Activated T-cell treated with anti-CD3 and anti-CD28 coated beads, Interleukin-2, amount 50 U/mL, for 1 hour (primary cell): ENCODE measurements at regions not wholly inside any gene's neighbourhood (a gene's known extent, or its start where the extent isn't known, plus 50 kb on each side); places are given as distances from the start of the nearest gene placed in this dataset.
"Not testable (repeated sequence)": the region's sequence is repeated elsewhere in the genome, so short reads cannot be mapped to it uniquely, and the experiment has no call there.

Source experiments
- DNase-seq: peaks from one replicate; pipeline ENCODE4 v3.0.0-alpha.2; 2020

DNA sequence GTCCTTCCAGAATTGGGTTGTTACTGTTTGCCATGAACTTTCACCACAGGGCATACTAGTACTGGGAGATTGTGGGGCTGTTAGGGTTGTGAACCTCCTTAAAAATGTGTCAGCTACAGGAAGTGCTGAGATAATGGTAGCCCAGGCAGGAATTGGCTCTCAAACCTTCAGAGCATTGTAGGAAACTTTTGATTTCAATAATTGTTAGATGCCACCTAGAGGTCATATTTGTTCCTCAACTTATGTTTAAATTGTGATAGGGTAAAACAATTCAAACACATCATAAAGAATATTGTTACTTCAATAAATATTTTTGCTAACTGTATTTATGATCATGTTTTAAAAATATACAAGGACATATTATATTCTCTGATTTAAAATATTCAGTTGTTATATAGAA, 594.6 kb downstream of the ADCYAP1 start:
- DNase-seq = no peak

GRCh38 chr18:1503847-1504246, 599.2 kb downstream of the ADCYAP1 start:
- no peak for DNase-seq

DNA sequence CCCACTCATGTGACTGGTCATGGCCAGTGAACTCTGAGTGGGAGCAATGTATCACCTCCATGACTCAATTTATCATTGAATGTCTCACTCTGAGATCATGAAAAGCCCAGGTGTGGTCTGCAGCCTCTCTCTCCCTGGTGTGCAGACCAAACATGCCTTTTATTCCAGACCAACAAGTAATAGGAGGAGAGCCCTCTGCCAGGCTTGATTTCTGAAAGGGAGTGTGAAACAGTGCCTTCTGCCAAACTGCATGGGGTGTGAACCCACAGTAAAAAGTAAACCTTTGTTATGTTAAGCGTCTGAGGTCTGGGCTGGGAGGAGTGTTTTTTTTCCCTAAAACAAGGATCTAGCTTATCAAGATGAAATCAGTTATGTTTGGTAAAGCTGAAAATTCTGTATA, 601.2 kb downstream of the ADCYAP1 start:
- no peak for DNase-seq

GRCh38 chr18:1510542-1511179, 606.0 kb downstream of the ADCYAP1 start:
- DNase-seq = no peak

GRCh38 chr18:1511619-1512311, 607.1 kb downstream of the ADCYAP1 start:
- no peak for DNase-seq

DNA sequence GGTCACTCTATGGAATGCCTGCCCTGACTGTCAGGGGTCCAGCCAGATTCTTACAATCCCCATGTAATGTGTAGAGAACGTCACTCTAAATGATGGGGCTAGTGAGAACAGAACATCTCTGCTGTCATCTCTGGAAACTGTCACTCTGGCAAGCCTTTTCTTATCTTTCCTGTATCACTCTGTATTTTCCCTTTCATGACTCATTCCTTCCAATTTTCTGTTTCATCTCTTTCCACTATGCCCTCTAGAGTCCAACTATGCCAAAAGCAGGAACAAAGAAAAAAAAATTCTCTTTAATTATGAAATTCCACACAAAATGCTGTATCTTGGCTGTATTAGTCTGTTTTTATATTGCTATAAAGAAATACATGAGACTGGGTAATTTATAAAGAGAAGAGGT, 608.8 kb downstream of the ADCYAP1 start:
- DNase-seq = no peak

- DNase-seq = not testable (repeated sequence)
Measured at GRCh38 chr18:1521588-1522248, 617.0 kb downstream of the ADCYAP1 start.

DNA sequence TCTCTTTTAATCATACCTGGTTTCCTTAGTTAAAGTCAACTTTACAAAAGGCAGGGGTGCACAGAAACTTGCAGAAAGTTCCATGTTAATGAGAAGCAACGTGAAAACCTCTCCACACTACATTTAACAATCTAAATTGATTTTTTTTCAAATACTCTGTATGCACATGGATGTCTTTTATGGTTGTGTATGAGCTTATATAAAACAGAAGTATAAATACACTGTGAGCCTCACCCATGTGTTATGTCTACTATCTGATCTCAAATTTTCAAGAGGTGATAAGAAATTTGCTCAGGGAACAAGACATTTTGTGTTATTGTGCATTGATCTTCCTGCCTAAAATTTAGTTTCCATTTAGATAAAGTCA, 617.6 kb downstream of the ADCYAP1 start:
- DNase-seq = no peak

DNA sequence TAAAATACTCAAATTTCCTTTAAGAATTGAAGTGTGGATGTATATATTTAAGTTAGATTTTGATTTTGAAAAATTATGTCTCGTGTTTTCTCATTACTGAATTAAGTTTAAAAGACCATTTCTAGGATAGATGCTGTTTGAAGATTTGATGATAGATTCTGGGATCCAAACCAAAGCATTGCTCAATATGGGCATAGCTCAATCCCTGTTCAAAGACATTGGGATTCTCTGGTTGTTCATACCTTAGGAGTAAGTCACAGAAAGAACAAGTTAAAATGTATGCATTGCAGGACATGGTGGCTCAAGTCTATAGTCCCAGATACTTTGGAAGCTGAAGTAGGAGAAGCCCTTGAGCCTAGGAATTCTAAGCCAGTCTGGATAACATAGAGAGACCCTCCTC, 622.3 kb downstream of the ADCYAP1 start:
- DNase-seq = no peak

GRCh38 chr18:1527805-1528204, 623.1 kb downstream of the ADCYAP1 start:
- no peak for DNase-seq

DNA sequence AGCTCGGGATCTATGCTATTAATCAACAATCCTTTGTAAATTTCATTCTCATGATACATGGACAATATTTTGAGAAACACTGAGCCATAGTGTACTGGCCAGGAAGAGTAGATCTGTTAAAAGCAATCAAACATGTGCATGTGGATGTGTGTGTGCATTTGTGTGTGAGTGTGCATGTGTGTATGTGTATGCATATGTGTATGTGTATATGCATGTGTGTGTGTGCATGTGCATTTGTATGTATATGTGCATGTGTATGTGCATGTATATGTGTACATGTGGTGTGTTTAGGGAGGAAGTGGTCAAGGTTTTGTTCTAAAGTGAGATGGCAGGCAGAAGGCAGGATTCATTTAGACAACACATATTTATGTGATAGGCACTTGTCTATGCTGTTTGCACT, 623.8 kb downstream of the ADCYAP1 start:
- no peak for DNase-seq

GRCh38 chr18:1528964-1529509, 624.4 kb downstream of the ADCYAP1 start:
- no peak for DNase-seq

DNA sequence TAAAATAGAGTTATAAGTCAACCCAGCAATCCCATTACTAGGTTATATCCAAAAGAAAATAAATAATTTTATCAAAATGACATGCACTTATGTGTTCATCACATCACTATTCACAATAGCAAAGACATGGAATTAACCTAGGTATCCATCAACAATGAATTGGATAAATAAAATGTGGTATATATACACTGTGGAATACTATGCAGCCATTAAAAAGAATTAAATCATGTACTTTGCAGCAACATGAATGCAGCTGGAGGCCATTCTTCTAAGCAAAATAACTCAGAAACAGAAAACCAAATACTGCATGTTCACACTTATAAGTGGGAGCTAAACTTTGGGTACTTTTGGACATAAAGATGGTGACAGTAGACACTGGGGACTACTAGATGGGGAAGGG, 626.0 kb downstream of the ADCYAP1 start:
- DNase-seq = no peak

- DNase-seq = no peak
Measured at GRCh38 chr18:1539276-1539675, 634.6 kb downstream of the ADCYAP1 start.

DNA sequence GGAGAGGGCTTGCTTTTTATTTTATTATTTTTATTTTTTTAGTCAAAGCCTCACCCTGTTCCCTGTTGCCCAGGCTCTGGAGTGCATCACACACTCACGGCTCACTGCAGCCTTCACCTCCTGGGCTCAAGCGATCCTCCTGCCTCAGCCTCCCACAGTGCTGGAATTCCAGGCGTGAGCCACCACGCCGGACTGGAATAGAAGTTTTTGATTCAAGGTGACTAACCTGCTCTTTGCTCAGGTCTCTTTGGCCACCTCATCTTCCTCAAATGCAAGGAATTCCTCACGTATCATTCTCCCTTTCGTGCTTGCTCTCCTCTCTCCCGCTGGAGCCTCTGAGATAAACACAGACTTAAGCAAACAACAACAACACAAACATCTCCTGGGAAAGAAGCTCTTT, 636.8 kb downstream of the ADCYAP1 start:
- DNase-seq = no peak

- DNase-seq = no peak
Measured at GRCh38 chr18:1542230-1542774, 637.6 kb downstream of the ADCYAP1 start.

DNA sequence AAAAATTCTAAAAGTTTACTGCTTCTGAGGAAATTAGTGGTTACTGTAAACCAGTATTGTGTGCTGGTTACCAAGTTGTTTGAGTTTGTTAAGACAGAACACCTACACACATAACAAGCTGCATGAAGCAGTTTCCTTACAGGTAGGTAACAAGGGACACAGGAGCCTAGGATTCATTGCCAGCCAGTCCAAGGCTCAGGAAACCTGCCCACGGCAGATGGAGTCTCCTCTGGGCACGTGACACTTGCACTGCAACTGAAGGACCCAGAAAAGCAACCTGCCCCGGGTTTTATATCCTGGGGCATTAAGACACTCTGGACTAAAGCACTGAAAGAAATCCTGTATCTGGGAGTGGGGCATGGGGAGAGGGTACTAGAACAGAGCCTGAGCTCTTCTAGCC, 639.3 kb downstream of the ADCYAP1 start:
- DNase-seq = no peak

GRCh38 chr18:1557711-1558110, 653.0 kb downstream of the ADCYAP1 start:
- not testable (repeated sequence) for DNase-seq

DNA sequence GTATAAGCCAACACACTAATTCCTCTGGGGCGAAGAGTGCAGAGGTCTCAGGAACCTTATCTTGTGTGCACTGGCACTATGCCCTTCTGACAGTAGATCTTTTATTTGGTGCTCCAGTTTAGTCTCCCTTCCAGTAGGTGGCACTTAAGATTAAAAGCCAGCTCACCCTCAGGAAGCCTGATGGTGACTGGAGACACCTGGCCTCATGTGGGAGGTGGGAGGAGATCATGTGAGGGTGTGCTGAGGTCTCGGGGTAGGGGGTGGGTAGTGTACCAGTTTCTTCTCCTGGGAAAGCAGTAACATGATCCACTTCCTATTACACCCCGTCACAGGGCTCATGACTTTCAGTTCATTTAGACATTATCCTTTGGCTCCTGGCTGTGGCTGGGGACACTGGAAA, 654.9 kb downstream of the ADCYAP1 start:
- no peak for DNase-seq

- no peak for DNase-seq
Measured at GRCh38 chr18:1564793-1565192, 660.1 kb downstream of the ADCYAP1 start.

GRCh38 chr18:1571206-1571605, 666.5 kb downstream of the ADCYAP1 start:
- DNase-seq = no peak

GRCh38 chr18:1573732-1574131, 669.1 kb downstream of the ADCYAP1 start:
- DNase-seq = no peak

DNA sequence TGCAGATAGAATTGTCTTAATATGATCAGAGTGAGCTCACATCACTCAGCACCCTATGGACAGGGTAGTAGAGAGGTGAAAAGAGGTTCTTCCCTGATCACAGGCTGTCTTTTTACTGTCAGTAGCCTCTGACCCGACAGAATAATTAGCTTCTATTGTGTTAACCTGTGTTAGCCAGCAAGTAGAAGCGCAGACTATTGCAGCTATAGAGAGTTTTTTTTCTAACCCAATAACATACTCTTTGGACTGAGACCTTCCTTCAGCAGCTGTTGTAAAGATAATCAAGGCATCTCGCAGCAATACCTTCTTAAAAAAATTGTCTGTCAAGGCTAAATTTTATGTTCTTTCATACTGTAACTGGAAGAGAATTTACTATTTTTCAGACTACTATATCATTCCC, 670.4 kb downstream of the ADCYAP1 start:
- no peak for DNase-seq

GRCh38 chr18:1578505-1578904, 673.8 kb downstream of the ADCYAP1 start:
- DNase-seq = no peak
